HG03175 (cell line): ENCODE measurements at regions not wholly inside any gene's neighbourhood (a gene's known extent, or its start where the extent isn't known, plus 50 kb on each side); places are given as distances from the start of the nearest gene placed in this dataset.
"Not testable (repeated sequence)": the region's sequence is repeated elsewhere in the genome, so short reads cannot be mapped to it uniquely, and the experiment has no call there.

Source experiments
- ATAC-seq: cut with Tn5 transposase; IDR thresholded peaks from one replicate; pipeline ENCODE4 v1.9.1; 2021; ENCODE audit warnings: mild to moderate bottlenecking, moderate library complexity; ENCODE audit not compliant: unreplicated experiment

GRCh38 chr4:146124023-146124680, 51.4 kb upstream of the LSM6 start:
- ATAC-seq, result peak; percentile 54

- no peak for ATAC-seq
These were observed 52.3 kb upstream of the LSM6 start for GRCh38 chr4:146123231-146123630.

GRCh38 chr4:146122398-146122797, 53.1 kb upstream of the LSM6 start:
- no peak for ATAC-seq

GRCh38 chr4:146121757-146122156, 53.8 kb upstream of the LSM6 start:
- ATAC-seq, result no peak

- no peak for ATAC-seq
These were observed 55.6 kb upstream of the LSM6 start for GRCh38 chr4:146119845-146120404.

- no peak for ATAC-seq
These were observed 61.5 kb upstream of the LSM6 start for GRCh38 chr4:146114066-146114465.

- no peak for ATAC-seq
These were observed 62.3 kb upstream of the LSM6 start for GRCh38 chr4:146113171-146113570.

- peak; percentile 52 for ATAC-seq
These were observed 63.1 kb upstream of the LSM6 start for GRCh38 chr4:146112389-146112788.

- peak; percentile 44 for ATAC-seq
These were observed 64.5 kb upstream of the LSM6 start for GRCh38 chr4:146110871-146111485.

- ATAC-seq, result no peak
These were observed 66.8 kb upstream of the LSM6 start for GRCh38 chr4:146108756-146109155.

- ATAC-seq, result no peak
These were observed 67.8 kb upstream of the LSM6 start for GRCh38 chr4:146107587-146108240.

GRCh38 chr4:146105464-146105863, 70.1 kb upstream of the LSM6 start:
- ATAC-seq, result peak; percentile 50

GRCh38 chr4:146104541-146104940, 71.0 kb upstream of the LSM6 start:
- no peak for ATAC-seq

GRCh38 chr4:146104052-146104451, 71.5 kb upstream of the LSM6 start:
- not testable (repeated sequence) for ATAC-seq

GRCh38 chr4:146099585-146099984, 75.9 kb upstream of the LSM6 start:
- ATAC-seq, result peak; percentile 6

- peak; percentile 54 for ATAC-seq
These were observed 76.5 kb upstream of the LSM6 start for GRCh38 chr4:146098978-146099377.

GRCh38 chr4:146098397-146098796, 77.1 kb upstream of the LSM6 start:
- peak; percentile 79 for ATAC-seq

- ATAC-seq, result no peak
These were observed 79.1 kb upstream of the LSM6 start for GRCh38 chr4:146096371-146096770.

- peak; percentile 40 for ATAC-seq
These were observed 79.7 kb upstream of the LSM6 start for GRCh38 chr4:146095860-146096259.

- ATAC-seq, result no peak
These were observed 80.3 kb upstream of the LSM6 start for GRCh38 chr4:146095091-146095690.

GRCh38 chr4:146088690-146089089, 86.8 kb upstream of the LSM6 start:
- no peak for ATAC-seq

- ATAC-seq, result no peak
These were observed 87.7 kb upstream of the LSM6 start for GRCh38 chr4:146087856-146088255.
